HG02610 (cell line): ENCODE measurements at regions not wholly inside any gene's neighbourhood (a gene's known extent, or its start where the extent isn't known, plus 50 kb on each side); places are given as distances from the start of the nearest gene placed in this dataset.
"Not testable (repeated sequence)": the region's sequence is repeated elsewhere in the genome, so short reads cannot be mapped to it uniquely, and the experiment has no call there.

Source experiments
- ATAC-seq: cut with Tn5 transposase; IDR thresholded peaks from one replicate; pipeline ENCODE4 v1.9.1; 2021; ENCODE audit warnings: mild to moderate bottlenecking, moderate library complexity; ENCODE audit not compliant: unreplicated experiment

- ATAC-seq, result no peak
Measured at GRCh38 chrX:38937400-38937799, 136.1 kb downstream of the MID1IP1 start.

DNA sequence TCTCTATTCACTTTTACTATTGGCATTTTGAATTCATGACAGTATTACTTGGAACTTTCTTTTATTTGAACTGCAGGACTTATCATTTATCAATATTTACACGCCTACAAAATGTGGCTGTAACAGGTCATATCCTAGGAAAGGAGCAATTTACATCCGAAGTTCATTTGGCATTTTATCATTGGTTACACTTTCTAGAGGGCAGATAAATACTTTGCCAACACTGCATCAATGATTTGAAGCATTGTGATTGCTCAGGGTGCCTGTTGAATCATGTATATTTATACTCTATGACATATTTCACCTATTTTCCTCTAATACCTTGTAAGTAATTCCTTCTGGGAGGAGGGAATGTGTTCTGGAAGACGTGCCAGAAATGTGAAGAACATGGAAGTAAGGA lies 136.7 kb downstream of the MID1IP1 start:
- no peak for ATAC-seq

DNA sequence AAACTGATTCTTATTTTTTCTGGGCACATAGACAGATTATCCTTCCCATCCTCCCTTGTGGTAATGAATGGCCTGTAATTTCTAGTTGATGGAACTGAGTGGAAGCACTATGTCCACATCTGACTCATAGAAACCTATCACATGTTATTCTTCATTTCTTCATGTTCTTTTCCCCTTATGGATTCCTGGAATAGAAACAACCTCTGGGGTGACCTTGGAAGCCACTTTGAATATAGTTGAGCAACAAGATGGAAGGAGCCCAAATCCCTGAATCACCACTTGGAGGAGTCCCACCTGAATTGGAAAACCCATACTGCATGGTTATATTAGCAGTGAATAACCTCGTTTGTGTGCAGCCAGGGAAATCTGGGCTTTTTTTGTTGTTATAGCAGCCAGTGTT lies 137.8 kb downstream of the MID1IP1 start:
- no peak for ATAC-seq

DNA sequence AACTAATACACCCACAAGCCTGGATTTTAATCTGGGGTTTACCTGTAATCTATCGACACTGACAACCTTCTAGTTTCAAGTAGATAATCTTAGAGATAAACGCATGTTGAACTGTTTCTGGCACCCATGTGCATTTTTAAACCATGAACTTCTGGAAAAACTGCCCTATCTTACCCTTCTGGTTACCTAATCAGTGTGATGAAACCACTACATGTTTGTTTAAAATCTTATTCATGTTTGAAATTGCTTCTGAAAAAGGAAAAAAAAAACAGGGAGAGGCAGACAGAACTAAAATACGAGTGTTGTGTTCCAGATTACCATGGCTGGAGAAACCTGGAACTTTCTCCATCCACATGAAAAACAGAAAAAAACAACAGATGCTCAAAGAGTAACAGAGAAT lies 139.3 kb downstream of the MID1IP1 start:
- no peak for ATAC-seq

- ATAC-seq, result no peak
Measured at GRCh38 chrX:38941675-38942074, 140.4 kb downstream of the MID1IP1 start.

DNA sequence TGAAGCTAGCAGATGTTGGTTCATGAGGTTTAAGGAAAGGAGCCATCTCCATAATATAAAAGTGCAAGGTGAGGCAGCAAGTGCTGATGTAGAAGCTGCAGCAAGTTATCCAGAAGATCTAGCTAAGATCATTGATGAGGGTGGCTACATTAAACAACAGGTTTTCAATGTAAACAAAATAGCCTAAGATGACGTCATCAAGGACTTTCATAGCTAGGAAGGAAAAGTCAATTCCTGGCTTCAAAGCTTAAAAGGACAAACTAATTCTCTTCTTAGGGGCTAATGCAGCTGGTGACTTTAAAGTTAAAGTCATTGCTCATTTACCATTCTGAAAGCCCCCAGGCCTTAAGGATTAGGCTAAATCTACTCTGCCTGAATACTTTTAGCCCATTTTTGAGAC lies 141.9 kb downstream of the MID1IP1 start:
- no peak for ATAC-seq

DNA sequence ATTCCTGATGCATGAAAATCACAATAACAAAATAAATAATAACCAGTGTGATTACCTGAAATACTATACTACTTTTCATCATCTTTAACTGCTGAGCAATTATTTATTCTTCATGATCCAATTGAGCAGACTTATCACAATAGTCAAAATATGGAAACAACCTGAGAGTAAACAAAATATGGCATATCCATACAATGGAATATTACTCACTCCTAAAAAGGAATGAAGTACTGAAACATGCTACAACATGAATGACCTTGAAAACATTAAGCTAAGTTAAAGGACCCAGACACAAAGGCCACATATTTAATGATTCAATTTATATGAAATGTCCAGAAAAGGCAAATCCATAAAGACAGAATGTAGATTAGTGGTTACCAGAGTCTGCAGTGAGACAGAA lies 146.8 kb downstream of the MID1IP1 start:
- ATAC-seq, result no peak

DNA sequence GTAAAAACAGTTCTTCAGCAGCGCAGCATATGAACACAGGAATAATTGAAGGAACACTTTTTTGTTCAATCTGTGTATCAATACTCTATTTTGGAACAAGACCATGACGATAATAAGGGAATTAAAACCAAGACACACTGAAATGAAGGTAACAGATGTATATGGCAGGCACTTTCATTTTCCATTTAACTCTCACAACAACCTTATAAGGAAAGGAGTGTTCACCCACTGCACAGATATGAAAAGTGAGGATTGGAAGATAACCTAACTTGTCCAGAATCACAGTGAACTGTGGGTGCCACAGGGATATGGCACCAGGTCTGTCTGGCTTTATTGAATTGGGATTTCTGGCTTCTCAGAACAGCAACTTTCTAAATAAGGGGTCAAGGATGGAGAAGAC lies 153.3 kb downstream of the MID1IP1 start:
- ATAC-seq, result no peak

GRCh38 chrX:38959736-38960135 lies 158.5 kb downstream of the MID1IP1 start:
- no peak for ATAC-seq

DNA sequence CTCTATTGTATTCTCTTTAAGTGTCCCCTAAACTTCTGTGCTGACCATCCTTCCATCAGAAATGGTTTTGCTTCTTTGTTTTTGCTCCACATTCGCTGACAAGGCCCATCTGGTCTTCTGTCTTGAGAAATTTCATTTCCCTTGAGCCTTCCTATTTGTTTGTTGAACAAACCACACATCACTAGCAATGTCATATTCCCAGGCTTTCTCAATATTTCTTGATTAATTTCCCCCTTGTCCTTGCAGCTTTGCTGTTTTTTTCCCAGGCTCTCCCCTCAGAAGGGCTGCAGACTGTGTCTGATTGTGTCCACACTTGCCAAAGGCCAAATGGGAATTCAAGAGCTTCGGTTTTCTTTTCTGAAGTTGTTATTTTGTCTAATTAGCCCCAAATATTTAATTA lies 158.9 kb downstream of the MID1IP1 start:
- no peak for ATAC-seq

DNA sequence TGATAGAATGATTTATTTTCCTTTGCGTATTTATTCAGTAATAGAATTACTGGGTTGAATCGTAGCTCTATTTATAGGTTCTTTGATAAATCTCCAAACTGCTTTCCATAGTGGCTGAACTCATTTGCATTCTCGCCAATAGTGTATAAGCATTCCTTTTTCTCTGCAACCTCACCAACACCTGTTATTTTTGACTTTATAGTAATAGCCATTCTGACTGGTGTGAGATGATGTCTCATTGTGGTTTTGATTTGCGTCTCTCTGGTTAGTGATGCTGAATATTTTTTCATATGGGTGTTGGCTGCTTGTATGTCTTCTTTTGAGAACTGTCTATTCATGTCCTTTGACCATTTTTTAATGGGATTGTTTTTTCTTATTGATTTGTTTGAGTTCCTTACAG lies 160.7 kb downstream of the MID1IP1 start:
- ATAC-seq, result no peak

GRCh38 chrX:38963244-38963643 lies 162.0 kb downstream of the MID1IP1 start:
- not testable (repeated sequence) for ATAC-seq

GRCh38 chrX:38965888-38966287 lies 164.6 kb downstream of the MID1IP1 start:
- ATAC-seq, result no peak

DNA sequence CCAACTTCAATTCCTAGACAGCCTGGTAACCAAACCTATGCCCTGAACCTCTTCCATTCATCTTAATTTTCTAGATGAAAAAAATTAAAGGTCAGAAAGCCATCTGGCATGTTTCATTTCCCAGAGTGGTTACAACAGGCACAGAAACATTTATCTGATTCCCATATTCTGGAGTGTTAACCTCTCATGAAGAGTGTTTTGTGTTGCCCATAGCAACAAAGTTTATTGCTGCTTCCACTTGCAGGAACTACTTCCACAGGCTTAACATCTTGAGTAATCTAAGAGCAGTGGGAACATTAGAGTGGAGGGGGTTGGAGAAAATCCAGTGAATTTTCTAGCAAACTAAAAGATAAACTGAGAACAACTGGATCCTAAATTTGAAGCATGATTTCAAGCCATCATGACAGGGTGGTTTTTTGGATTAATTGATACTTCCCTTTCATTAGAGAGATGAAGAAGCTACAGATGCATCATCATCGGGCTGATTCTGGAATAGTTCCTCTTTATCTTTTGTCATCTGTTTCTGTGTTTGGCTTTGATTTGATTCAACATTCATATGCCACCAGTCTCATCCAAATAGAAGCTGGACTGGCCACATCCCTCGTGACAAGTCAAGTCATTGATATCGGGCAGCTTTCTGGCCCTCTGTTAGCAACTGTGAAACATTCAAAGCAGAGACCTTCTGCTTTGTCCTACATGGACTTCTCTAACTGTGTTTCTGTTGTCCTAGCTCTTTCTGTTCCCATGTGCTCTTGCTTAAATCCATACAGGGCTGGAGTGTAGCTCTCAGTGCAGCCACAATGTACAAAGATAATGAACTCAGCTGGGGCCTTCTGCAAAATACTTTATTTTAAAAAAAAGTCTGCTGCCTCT lies 167.3 kb downstream of the MID1IP1 start:
- ATAC-seq, result no peak

- peak; percentile 69 for ATAC-seq
Measured at GRCh38 chrX:38970074-38970473, 168.8 kb downstream of the MID1IP1 start.

DNA sequence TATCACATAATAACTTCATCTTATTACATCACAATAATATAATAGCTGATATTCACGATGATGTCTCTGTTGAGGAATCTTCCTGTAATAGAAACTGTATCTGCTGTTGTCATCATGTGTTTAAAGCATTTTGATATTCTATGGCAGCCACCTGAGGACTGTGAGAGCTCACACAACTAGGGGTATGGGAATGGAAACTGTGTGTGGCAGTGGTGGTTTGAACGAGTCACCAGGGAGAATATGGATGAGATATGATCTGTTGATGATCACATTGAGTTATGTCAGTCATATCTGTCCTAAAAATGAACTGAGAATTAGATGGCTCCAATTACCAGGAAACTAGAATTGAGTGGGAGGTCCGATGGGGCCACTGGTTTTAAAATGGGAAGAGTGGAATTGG lies 169.6 kb downstream of the MID1IP1 start:
- ATAC-seq, result no peak

- ATAC-seq, result no peak
Measured at GRCh38 chrX:38973322-38973721, 172.1 kb downstream of the MID1IP1 start.

GRCh38 chrX:38974542-38974941 lies 173.3 kb downstream of the MID1IP1 start:
- ATAC-seq, result no peak

DNA sequence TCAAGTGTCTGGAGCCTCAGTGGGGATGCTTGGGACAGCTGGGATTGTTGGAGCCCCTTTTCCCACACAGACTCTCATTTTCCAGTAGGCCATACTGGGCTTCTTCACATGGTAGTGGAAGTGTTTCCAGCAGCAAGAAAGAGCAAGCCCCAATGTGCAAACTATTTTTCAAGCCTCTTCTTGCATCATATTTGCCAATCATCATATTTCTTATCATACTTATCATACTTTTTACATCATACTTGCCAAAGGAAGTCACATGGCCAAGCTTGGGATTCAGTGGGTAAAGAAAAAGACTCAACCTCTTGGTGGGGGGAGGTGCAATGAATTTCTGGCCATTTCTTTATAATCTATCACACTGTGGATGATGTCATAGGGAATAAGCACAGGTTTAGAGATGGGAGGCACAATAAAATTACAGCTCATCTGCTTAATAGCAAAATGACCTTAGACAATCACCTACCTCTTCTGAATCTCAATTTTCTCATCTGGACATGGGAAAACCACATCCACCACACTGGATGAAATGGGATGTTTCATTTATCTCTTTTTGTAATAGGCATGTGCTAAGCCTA lies 174.2 kb downstream of the MID1IP1 start:
- no peak for ATAC-seq

GRCh38 chrX:38982370-38982769 lies 181.1 kb downstream of the MID1IP1 start:
- ATAC-seq, result no peak

GRCh38 chrX:38982843-38983242 lies 181.6 kb downstream of the MID1IP1 start:
- no peak for ATAC-seq

- no peak for ATAC-seq
Measured at GRCh38 chrX:38985375-38985774, 184.1 kb downstream of the MID1IP1 start.

DNA sequence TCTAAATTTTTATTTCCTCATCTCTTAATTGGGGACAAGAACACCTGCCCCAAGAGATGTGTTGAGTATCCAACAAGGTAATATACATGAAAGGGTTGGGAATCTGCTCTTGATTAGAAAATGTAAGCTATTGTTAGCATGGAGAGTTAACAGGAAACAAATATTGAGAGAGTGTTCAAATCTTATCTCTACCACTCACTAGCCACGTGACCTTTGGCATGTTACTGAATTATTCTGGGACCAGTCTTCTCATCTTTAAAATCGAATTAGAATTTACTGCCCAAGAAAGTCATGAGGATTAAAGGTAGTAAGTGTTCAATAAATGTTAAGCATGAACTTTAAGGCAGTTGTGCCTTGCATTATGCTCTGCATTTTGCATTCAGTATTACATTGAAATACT lies 184.7 kb downstream of the MID1IP1 start:
- no peak for ATAC-seq
